B cell (primary cell): ENCODE measurements at regions not wholly inside any gene's neighbourhood (a gene's known extent, or its start where the extent isn't known, plus 50 kb on each side); places are given as distances from the start of the nearest gene placed in this dataset.

ENCODE experiments used
- CTCF ChIP-seq: fragments of 200-600 bp; IDR thresholded peaks from one replicate; pipeline ENCODE4 v1.8.0; 2022; ENCODE audit warnings: antibody characterized with exemption, mild to moderate bottlenecking
- EZH2 ChIP-seq: IDR thresholded peaks from 2 replicates; pipeline ENCODE4 v1.6.1; 2012; ENCODE audit warnings: borderline replicate concordance, low read depth, mild to moderate bottlenecking, moderate library complexity, low read length; ENCODE audit not compliant: insufficient read depth, poor library complexity, severe bottlenecking

DNA sequence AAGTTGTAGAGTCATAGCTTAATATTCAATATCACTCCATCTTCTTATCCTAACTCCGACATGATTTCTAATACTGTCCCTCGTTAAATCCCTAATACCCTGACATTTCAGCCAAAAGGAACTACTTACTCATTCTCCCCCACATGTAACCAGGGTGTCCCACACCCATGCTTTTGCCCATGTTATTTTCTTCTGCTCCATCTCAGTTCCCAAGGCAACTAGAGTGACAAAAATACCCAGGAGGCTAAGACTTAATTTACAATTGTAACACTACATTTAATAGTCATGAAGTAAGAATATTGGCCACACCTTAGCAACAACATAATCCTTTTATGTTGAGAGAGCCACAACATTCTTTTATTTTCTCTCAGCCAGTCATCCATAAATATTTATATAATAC lies 248.5 kb upstream of the TGFBR2 start:
- no peak for TF ChIP-seq CTCF
- TF ChIP-seq EZH2, result no peak
